ENCODE measurements at regions not wholly inside any gene's neighbourhood (a gene's known extent, or its start where the extent isn't known, plus 50 kb on each side); places are given as distances from the start of the nearest gene placed in this dataset.

- TF ChIP-seq POLR2A (IDR thresholded peaks at IDR 0.05; ENCODE audit: low read length) (no peak), GATA1 (IDR thresholded peaks at IDR 0.05; ENCODE audit: low read depth, low read length) (no peak)
Measured at GRCh38 chr20:4305091-4305490, 56.0 kb upstream of the ADRA1D start.

Data from erythroblast (primary cell).